LNCAP (cell line): ENCODE measurements at regions not wholly inside any gene's neighbourhood (a gene's known extent, or its start where the extent isn't known, plus 50 kb on each side); places are given as distances from the start of the nearest gene placed in this dataset.

Experiments
- CTCF ChIP-seq: fragments of 450-650 bp; IDR thresholded peaks from 2 replicates; pipeline ENCODE4 v1.5.1; 2017; ENCODE audit warnings: mild to moderate bottlenecking

- TF ChIP-seq CTCF, result no peak
Observed at GRCh38 chr11:30109774-30110173, 92.9 kb upstream of the KCNA4 start.

- no peak for TF ChIP-seq CTCF
Observed at GRCh38 chr11:30110691-30111090, 93.9 kb upstream of the KCNA4 start.

GRCh38 chr11:30111786-30112185 is 95.0 kb upstream of the KCNA4 start:
- TF ChIP-seq CTCF, result no peak

- no peak for TF ChIP-seq CTCF
Observed at GRCh38 chr11:30113326-30113898, 96.6 kb upstream of the KCNA4 start.

- no peak for TF ChIP-seq CTCF
Observed at GRCh38 chr11:30116512-30116911, 99.7 kb upstream of the KCNA4 start.

- TF ChIP-seq CTCF, result no peak
Observed at GRCh38 chr11:30120045-30120589, 103.3 kb upstream of the KCNA4 start.

- TF ChIP-seq CTCF, result no peak
Observed at GRCh38 chr11:30125456-30125855, 105.4 kb upstream of the FSHB start.
